CD4-positive, alpha-beta T cell treated with Interleukin-17A for 1 hour (primary cell): ENCODE measurements at regions not wholly inside any gene's neighbourhood (a gene's known extent, or its start where the extent isn't known, plus 50 kb on each side); places are given as distances from the start of the nearest gene placed in this dataset.

Experiments used
- DNase-seq: peaks from one replicate; pipeline ENCODE4 v3.0.0-alpha.2; 2020

- DNase-seq: no peak
Measured at GRCh38 chr14:44131861-44132260, 375.2 kb downstream of the FSCB start.

- DNase-seq: no peak
Measured at GRCh38 chr14:44113769-44114730, 393.0 kb downstream of the FSCB start.

DNA sequence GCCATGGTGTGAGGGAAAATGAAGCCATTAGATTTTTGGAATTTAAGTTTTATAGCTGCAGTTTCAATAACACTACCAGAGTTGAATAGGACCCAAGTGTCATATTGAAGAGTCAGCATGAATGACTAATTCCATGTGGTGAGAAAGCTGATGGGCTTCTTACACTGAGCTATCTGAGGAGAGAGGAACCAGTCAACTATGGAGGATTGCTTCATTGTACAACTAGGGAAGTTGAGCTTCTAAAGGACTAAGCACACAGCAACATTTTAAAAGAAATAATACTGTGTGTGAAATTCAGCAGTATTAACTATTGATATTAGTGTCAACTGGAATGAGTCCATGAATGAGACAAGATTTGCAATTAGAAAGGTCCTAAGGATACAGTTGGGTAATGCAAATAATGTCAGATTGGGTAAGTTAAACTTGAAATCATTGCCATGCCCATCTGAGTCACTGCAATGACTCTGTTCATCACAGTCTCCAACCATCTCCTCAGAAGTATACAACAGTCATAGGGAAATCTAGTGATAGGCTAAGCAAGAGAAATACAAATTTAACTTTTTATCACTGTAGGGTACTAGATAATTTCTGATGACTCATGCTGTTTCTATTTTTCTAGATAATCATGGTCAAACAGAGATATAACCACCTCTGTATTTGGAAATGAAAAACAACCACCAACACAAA, 394.2 kb downstream of the FSCB start:
- no peak for DNase-seq

GRCh38 chr14:44109036-44109435, 398.0 kb downstream of the FSCB start:
- DNase-seq: no peak

GRCh38 chr14:44108601-44109000, 398.5 kb downstream of the FSCB start:
- DNase-seq: no peak

GRCh38 chr14:44107156-44107555, 399.9 kb downstream of the FSCB start:
- no peak for DNase-seq

DNA sequence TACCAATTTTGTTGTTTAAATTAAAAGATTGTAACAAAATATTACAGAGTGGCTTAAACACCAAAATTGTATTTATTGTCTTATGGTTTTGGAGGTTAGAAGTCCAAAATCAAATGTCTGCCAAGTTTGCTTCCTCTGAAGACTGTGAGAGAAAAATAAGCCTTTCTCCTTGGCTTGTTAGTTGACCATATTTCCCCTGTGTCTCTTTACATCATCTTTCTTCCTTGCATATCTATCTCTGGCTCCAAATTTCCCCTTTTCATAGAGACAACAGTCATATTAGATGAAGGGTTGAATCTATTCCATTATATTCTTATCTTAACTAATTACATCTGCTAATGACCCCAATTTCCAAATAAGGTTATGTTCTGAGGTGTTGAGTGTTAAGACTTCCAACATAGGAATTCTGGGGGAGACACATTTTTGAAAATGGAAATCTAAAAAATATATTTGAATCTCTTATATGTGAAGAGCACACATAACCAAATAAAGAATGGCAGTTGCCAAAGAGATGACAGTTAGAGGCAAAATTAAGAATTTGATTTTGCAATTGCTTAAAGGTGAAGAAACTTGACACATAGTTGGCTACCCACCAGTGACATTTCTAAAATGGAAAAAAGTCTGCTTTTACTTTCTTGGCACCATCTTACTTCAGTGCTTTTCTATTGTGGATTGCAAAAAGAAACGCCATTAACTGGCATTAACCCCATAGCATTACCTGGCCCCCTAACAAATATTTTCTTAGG, 407.2 kb downstream of the FSCB start:
- DNase-seq: no peak

DNA sequence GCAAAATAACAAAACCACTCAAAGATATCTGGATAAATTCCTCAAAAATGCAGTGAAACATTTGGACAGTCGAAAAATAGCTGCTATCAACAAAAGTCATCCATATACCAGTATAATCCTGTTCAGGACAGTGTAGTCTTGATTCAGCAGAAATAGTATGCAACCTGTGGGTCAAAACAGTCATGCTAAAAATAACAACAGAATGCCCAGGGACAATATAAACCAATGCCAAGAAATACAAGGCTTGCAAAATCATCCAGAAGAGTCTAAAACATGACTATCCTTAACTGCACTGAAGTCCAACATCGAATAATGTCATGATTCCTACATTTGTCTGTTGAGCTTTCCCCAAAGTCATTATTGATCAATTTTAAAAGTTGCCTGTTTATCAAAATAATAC, 425.9 kb downstream of the FSCB start:
- no peak for DNase-seq

DNA sequence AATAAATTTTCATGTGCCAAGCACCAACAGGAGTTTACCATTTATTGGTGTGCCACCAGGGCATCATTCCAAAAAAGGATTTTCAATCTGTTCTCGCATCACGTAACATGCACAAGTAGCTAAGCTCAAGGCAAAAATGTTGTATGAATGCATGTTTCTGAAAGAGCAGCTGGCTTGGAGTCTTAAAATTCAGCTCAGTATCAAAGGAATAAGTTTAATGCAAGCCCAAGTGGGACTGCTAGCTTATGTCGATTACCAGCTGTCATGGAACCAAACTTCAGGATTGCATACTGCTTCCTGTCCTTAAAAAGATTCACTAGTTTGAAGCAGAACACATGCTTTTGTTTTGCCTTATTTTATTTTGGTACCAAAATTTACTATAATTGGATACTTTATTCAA, 437.0 kb downstream of the FSCB start:
- DNase-seq: no peak

DNA sequence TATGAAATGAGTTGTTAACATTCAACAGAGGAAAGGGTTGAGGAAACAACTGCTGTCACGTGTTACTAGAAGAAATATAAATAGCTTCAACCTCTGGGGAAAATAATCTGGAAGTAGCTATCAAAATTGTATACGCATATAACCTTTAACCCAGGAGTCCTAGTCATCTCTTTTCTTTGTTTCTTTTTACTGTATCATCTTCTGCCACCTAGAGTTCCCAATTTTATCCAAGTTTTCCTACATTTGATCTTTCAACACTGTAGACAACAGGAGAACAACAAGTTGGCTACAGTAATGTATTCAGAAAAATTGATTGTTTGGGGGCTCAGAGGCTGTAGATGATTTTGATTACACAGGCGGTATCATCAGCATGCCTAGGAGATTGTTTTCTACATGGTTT, 453.7 kb downstream of the FSCB start:
- DNase-seq: no peak

GRCh38 chr14:44041700-44042099, 465.4 kb downstream of the FSCB start:
- no peak for DNase-seq

GRCh38 chr14:44040561-44040960, 466.5 kb downstream of the FSCB start:
- no peak for DNase-seq

DNA sequence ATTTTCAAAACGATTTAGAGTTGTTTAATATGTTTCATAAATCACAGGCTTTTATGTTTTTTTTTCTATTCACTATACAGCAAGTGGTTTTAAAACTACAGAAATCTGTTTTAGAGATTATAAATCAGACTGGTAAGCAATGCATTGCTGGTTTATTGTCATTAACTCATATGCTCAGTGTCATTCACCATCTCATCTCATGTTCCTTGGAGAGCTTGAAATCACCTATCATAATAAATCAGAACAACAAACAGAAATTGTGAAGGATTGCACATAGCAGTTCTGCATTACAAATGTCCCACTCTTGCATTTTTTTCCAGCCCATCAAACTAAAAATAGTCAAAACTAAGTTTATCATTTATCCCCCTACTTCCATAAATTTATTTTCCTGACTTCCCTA, 470.8 kb downstream of the FSCB start:
- DNase-seq: no peak

GRCh38 chr14:44035707-44036106, 471.4 kb downstream of the FSCB start:
- DNase-seq: no peak

- no peak for DNase-seq
Measured at GRCh38 chr14:44030831-44031383, 476.2 kb downstream of the FSCB start.

- DNase-seq: no peak
Measured at GRCh38 chr14:44029933-44030332, 477.1 kb downstream of the FSCB start.

GRCh38 chr14:44027397-44027796, 479.7 kb downstream of the FSCB start:
- no peak for DNase-seq

DNA sequence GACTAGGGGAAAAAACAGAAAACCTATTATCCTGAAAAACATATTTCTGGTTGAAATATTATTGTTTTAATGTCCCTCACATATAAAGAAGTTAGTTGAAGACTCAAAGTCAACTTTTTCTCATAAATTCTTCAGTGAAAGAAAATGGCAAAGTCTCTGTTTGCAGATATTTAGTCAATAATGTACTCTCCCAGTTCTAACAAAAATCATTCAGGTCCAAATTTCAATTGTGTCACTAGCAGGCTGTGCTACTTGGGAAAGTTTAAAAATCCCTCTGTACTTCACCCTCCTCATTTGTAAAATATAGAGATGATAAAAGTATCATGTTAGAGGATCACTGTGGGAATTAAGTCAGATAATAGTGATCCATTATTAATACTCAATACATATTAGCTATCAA, 496.5 kb downstream of the FSCB start:
- no peak for DNase-seq

- no peak for DNase-seq
Measured at GRCh38 chr14:44010071-44010470, 497.0 kb downstream of the FSCB start.

GRCh38 chr14:44009642-44010041, 497.4 kb downstream of the FSCB start:
- DNase-seq: no peak

- DNase-seq: no peak
Measured at GRCh38 chr14:43988989-43989388, 518.1 kb downstream of the FSCB start.

DNA sequence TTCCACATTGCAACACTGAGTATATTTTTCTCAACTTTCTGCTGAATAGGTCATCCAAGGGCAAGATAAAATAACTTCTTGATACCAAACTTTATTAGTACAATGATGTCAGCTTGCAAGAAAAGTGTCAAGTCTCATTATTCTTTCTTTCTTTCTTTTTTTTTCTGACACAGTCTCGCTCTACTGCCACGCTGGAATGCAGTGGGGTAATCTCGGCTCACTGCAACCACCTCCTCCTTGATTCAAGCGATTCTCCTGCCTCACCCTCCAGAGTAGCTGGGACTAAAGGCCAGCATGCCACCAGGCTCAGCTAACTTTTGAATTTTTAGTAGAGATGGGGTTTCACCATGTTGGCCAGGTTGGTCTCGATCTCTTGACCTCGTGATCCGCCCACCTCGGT, 523.4 kb downstream of the FSCB start:
- no peak for DNase-seq

DNA sequence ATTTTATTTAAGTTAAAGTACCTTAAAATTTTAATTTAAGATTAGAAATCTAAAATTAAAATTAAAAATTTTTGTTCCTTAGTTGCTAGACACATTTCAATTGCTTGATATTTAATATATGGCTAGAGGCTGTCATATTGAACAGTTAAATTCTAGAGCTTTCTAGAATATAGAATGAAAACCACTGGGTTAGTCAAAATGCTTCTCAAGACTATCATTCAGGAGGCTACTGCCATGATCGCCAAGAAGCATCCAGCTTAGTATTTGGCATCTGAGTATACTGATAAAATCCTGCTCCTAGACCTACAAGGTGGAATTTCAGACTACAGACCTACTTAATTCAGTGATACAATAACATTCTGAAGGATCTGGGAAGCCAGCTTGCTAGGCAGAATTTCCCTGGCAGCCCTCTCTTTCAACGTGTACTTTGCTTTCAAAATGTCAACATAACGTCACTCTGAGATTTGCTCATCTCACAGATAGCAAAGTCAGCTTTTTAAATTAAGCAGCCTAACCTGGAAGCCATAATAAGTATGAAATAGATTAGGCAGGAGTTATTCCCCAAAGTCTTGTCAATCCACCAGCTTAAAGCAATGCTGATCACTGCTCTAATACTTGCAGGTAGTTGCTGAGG, 525.8 kb downstream of the FSCB start:
- DNase-seq: no peak
